ENCODE measurements at regions not wholly inside any gene's neighbourhood (a gene's known extent, or its start where the extent isn't known, plus 50 kb on each side); places are given as distances from the start of the nearest gene placed in this dataset.
"Not testable (repeated sequence)": the region's sequence is repeated elsewhere in the genome, so short reads cannot be mapped to it uniquely, and the experiment has no call there.

DNA sequence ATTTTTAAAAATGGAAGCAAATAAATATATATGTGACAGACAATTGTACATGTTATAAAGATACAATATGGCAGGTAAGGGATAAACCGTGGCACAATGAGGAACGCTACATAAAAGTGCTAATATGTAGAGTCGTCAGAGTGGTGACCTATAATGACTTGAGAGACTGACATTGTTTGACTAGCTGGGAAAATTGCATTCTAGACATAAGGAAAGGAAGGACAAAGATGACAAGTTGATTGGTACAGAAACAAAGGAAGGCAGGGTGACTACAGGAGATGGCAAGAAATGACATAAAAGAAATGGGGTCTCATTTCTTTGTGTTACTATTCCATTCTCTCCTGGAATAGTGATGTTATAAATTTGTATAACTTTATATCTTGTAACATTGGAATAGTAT, 420.4 kb downstream of the DSC3 start:
- DNase-seq: no peak

DNA sequence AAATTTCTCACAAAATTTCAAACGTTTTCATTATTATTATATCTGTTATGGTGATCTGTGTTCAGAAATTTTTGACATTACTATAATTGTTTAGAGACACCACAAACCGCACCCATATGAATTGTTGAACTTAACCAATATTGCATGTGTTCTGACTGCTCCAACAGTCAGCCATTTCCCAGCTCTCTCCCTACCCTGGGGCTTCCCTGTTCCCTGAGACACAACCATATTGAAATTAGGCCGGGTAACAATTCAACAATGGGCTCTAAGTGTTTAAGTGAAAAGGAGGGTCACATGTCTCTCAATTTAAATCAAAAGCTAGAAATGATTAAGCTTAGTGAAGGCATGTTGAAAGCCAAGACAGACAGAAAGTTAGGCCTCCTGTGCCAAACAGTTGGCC, 424.0 kb downstream of the DSC3 start:
- DNase-seq: no peak

DNA sequence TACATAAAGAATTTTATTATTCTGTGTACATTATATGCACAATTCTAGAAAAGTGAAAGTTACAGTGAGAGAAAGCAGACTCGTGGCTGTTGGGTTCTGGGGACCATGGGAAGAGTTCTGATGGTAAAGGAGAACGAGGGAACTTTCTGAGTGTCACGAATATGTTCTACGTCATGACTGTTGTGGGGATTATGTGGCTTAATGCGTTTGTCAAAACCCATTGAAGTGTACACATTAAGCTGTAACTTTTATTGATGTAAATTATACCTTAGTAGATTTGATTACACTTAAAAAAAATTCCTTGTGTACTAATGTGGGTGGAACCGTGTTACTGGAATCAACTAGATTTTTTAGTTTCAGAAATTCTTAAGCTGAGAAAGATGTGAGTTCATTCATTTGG, 426.1 kb downstream of the DSC3 start:
- DNase-seq: no peak

DNA sequence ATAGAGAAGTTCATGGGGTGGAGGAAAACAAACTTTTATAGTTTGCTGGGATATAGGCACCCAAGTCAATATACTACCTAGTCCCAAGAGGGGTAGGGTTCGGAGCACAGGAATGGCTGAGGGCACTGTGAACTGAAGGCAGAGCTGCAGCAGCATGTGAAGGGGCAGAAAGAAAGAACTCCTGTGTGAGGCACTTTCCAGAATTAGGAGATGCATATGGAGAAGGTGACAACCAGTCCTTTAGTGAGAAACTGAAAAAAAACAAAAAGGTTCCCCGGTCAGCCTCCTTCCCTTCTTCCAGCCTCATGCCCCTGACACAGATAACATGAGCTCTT, 429.1 kb downstream of the DSC3 start:
- DNase-seq: no peak

DNA sequence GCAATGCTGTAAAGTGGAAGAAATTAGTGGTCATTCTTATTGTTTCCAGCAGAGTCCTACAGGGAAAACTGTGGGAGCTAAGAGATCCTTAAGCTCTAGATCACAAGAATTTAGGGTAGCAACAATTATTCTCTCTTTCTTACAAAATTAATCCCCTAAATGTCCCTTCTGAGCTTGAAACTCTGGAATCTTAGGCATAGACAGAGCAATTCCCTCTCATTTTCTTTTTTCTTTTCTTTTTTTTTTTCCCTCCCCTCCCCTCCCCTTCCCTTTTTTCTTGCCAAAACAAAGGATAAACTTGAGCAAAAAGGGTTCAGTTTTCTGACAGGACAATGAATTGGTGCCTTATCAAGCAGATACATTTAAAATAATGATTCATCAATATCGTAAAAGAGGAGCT, 441.0 kb downstream of the DSC3 start:
- DNase-seq: no peak

DNA sequence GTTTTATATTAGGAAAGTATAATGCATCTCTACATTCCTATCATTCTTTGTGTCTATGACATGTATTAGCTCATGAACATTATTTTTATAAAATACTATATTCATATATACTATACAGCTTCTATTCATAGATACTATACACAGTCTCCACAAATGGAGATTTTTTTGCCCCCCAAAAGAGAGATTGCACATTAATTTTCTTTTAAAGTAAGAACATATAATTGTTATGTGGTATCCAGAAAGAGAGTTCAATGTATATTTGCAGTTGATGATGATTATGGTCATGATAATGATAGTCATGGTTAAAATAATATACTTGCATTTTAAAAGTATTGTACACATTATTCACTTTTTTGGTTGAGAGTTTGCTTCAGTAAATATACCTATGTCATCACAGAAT, 445.3 kb downstream of the DSC3 start:
- DNase-seq: no peak

DNA sequence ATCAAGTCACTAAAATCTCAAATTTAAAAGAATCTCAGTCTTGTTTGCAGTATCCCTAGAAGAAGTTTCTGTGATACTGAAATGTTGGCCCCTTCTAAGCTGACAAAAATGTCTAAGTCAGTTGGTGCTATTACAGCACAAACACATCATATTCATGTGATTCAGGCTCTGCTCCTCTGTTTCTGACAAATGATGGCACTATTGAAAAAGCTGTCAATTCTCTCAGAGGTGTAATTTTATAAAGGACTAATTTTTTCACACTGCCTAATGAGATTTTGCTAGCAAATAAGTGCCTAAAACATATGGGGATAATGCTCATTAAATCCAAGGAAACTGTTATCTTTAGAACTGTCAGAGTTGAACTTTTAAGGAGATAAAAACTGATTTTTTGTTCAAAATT, 445.9 kb downstream of the DSC3 start:
- no peak for DNase-seq

DNA sequence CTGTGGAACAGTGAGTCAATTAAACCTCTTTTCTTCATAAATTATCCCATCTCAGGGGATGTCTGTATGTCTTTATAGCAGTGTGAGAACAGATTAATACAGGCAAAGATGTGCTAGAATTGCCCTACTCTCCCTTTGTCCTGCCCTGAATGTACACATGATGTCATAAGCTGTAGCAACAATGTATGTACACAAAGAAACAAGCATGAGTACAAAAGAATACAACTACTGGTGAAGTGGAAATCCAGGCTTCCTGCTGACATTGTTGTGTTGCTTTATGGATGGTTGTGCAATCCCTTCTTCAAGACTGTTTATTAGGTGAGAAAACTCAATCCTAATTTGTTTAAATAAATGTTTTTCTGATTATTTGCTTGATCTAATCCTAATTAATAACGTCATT, 446.6 kb downstream of the DSC3 start:
- no peak for DNase-seq

DNA sequence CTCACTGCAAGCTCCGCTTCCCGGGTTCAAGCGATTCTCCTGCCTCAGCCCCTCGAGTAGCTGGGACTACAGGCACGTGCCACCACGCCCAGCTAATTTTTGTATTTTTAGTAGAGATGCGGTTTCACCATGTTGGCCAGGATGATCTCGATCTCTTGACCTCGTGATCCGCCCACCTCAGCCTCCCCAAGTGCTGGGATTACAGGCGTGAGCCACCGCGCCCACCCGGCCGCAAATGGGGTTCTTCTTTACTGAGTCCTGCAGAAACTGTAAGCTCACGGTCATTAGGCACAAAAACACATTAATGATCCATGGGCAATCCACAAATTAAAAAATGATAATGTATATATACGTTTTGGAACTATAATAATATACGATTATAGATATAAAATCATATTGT, 447.6 kb downstream of the DSC3 start:
- DNase-seq: not testable (repeated sequence)

DNA sequence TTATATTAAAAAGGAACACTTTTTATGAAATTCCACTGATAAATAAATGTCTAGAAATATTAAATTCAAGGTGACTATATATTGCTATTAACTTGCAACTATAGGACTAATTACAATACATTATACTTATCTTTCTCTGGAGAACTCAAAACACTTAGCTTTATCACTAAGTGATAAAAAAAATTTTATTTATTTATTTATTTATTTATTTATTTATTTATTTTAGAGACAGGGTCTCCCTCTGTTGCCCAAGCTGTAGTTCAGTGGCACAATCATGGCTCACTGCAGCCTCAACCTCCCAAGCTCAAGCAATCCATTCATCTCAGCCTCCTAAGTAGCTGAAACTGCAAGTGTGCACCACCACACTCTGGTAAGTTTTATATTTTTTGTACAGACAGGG, 451.1 kb downstream of the DSC3 start:
- DNase-seq: no peak

DNA sequence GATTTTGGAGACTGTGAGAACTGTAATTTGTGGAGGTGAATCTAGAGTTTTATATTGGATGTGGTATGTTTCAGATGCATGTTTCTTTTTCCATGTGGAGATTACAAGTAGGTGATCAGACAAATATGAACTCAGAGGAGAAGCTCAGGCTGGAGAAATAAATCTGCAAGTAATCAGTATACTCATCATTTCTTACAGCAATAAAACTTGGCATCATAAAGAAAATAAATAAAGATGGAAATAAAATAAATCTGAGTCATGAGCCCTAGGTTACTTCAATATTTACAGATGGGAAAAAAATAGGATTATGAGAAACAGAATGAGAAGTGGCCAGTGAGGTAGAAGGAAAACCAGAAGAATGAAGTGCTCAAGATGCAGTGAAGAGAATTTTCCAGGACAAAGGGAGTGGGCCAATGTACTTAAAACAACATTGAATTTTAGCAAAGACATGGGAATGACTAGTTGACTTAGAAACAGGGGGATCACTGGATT, 453.8 kb downstream of the DSC3 start:
- DNase-seq: no peak

DNA sequence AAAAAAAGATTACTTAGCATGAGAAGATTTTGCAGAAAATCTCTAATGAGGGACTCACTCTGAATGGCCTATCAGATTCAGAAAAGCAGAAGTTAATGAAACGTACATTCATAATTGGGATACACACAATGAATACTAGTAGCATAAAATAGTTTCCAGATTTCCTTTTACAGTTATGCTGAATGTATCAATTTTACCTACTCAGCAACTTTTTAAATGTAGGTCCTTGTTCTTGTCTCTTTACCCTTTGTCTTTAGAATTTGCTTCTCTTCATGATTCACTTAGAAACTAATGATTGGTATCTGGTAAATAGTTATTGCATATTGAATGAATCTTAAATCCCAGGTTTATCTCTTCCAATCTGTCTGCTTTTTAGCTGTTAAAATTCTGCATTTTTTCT, 458.8 kb downstream of the DSC3 start:
- no peak for DNase-seq

DNA sequence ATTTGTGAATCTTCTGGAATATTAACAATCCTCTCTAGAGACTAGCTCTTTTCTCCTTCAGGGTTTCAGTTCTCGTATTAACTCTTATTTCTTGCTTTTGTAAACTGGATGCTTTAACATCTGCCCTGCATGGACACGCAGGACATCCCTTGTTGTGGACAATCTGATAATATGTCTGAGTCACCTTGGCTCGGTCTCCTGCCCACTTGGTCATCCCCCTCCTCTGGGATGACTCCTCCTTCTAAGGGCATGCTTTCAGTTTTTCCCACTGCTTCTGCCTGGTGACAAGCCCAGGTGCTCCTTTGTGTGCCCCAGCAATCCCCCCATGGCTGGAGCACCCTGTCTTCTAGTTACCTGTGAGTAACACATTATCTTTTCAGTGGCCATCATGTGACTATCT, 460.5 kb downstream of the DSC3 start:
- DNase-seq: no peak

DNA sequence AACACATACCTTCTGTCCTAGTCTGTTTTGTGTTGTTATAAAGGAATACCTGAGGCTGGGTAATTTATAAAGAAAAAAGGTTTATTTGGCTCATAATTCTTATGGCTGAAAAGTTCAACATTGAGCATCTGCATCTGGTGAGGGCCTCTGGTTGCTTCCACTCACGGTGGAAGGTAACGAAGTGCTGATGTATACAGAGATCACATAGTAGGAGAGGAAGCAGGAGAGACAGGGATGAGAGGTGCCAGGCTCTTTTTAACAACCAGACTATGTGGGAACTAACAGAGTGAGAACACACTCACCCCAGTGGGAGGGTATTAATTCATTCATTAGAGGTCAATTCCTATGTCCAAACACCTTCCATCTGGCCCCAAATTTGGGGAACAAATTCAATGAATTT, 463.8 kb downstream of the DSC3 start:
- DNase-seq: no peak

DNA sequence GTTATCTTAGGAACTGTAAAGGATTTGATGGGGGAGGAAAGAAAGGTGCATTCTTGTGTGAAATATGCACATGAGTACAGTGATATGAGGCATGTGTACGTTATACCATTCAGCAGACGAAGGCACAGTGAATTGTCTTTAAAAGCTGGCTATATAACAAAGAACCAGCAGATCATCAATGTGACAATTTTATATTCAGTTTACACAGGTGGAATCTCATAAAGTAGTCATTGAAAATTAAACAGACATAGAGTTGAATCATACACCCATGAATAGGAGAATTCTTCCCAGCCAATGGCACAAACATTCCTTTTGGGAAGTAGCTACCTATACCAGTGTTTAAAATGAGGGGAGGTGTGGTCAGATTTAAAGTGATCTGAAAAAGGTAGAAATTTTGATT, 470.3 kb downstream of the DSC3 start:
- no peak for DNase-seq

DNA sequence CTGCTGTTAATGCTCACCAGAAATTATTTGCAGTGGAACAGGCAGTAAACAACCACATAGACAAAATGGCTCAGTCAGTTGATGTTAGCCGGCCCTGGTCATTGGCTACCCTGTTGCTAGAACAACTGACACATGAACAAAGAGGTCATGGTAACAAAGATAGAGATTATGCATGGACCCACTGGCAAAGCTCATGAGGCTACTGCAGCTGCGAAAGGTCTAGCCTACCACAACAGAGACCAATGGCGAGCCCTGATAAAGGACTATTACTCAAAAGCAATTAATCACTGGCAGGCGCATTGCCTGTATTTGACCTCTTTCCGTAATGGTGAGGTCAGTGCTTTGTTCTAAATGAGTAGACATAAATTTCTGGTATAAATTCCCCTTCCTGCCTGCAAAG, 474.2 kb downstream of the DSC3 start:
- DNase-seq: no peak

DNA sequence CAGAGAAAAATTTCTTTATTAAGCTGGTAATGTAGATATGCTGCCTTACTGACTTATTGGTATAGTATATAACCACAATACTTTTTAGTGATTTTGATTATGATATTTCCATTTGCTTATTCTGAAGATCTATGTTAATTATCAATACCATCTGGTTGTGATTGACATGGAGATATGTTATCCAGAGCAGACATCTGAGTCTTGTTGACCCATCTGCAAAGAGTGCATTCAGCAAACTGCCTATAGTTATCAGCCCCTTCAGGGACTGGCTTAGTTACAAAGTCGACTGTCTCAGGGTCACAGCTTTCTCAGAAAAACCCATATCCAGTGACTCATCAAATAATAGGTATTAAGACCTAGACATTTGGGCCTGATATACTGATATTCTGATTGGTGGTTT, 475.7 kb downstream of the DSC3 start:
- no peak for DNase-seq

DNA sequence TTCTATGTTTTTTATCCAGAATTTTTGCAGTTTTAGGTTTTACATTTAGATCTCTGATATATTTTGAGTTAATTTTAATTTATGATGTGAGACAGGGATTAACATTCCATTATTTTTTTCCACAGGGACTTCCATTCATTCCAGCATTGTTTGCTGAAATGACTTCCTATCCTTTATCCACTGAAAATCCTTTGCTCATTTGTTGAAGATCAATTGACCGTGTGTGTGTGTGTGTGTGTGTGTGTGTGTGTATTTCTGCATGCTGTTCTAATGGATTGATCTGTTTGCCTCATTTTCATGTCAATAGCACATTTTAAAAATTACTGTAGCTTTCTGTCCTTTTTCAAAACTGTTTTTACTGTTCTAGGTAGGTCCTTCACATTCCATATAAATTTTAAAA, 480.3 kb downstream of the DSC3 start:
- DNase-seq: no peak

DNA sequence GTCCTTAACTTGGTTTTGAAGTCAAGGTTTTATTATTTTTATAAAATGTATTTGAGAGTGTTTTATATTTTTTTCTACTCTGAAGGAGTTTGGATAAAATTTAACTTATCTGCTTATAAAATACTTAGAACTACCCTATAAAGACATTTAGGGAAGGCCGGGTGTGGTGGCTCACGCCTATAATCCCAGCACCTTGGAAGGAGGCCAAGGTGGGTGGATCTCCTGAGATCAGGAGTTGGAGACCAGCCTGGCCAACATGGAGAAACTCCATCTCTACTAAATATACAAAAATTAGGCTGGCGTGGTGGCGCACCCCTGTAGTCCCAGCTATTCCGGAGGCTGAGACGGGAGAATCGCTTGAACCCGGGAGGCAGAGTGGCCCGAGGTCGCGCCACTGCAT, 486.4 kb downstream of the DSC3 start:
- no peak for DNase-seq

DNA sequence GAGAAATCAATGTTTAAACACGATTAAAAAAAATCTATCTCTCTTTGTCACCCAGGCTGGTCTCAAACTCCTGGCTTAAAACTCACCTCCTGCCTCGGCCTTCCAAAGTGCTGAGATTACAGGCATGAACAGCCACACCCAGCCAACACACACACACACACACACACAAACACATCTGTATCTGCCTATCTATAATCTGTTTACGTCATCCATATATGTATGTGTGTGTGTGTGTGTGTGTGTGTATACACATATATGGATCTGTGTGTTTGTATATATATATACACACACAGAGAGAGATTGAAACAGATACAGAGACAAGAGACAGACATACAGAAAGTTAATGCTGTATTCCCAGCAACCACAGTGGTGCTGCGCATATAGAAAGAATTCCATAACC, 497.1 kb downstream of the DSC3 start:
- DNase-seq: no peak

DNA sequence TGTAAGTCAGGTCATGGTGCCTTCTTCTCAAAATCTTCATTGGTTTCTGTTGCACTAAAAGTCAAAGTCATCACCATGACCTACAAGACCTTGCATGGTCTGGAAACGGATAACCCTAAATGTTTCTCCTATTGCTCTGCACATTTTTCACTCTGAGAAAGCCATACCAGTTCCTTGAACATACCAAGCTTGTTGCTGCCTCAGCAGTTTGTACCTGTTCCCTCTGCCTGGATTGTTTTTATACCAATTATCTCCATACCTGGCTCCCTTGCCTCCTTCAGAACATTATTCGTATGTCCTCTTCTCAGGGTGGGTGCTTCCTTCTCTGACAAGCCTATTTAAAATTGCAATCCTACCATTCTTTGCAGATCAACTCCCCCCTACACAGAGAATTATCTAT, 498.4 kb downstream of the DSC3 start:
- DNase-seq: no peak

DNA sequence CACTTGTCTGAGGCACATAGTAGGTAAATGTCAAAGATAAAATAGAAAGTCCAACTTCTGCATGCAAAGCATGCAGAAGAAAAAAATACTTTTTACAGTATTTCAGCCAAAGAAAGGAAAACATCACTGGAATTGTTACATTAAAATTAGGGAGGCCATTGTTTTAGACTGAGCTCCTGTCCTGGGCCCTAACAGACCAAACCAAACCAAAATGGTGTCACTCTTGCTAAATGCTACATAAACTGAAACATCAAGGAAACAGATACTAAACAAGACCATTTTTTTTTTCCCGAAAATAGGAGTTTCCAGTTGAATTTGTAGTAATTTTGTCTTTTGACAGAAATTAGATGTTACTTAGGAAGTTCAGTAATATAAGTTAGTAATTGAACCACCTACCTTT, 508.8 kb downstream of the DSC3 start:
- DNase-seq: no peak

DNA sequence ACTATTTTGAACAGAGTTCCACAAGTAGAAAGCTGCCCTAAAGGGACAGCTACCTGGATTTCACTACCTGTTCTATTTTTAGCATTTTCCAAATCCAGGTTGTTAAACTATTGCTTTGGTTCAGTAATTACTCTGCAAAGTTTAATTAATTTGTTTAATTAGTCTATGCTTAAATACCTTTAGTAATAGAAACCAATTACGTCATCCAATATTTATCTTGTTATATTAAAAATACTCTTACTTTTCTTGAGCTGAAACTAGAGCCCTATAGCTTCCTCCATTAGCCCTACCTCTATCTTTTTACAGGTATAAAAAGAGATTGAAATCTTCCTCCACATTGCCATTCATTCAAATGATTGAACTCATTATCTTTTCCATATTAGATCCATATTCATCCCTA, 514.6 kb downstream of the DSC3 start:
- DNase-seq: no peak

DNA sequence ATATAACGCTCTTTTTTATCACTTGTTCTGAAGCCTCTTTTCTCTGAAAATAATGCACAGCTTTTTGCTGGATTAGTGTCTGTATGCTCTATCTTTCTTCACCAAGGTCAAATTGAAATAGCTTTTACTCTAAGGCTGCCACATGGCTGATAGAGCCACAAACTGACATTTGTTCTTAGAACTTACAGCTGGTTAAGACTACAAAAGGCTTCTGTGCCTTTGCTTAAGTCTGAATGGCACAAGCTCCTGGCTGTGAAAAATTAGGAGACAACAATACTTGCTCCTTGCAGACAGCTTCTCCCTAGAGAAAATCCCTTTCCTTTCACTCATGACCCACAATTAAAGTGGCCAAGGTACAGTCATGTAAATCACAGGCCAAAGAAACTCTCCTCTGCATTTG, 515.3 kb downstream of the DSC3 start:
- no peak for DNase-seq

DNA sequence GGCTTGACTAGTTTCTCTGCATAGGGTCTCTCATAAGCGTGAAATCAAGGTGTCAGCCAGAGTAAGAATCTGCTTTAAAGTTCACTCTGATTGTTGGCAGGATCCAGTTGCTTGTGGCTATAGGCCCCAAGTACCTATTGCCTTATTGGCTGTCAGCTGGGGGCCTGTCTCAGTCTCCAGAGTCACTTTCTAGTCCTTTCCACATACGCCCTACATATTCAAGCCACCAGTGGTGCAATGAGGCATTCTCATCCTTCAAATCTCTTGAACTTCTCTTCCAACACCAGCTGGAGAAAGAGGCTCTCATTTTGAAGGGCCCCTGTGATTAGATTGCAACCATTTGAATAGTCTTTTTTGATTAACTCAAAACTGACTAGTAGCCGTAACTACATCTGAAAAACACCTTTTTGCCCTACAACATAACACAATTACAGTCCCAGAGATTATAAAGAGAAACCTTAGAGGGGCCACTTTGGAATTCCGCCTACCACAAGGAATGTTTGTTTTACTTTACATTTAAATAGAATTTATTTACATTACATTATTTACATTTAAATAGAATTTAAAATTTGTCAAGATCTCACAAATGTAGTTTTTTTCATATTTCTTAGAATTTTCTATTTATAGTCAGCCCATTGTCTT, 520.1 kb downstream of the DSC3 start:
- DNase-seq: no peak

DNA sequence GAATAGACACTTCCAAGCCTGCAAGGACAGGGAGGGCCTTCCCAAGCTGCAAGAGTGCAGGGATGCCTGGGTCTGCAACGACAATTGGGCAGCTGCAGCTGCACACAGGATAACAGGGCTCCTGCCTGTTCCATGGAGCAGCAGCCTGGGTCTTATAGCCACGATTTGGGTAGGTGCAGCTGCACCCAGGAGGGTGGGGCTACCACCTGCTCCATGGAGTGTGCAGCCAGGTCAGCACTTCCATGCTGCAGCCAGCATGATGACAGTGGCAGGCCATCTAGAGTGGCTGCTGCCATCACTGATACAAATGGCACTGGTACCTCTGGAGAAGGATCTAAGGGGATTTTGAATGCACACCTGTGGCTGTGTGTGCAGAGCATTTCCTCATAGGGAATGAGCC, 528.5 kb downstream of the DSC3 start:
- no peak for DNase-seq

Measured in activated CD4-positive, alpha-beta T cell treated with anti-CD3 and anti-CD28 coated beads, Interleukin-2, amount 50 U/mL, for 16 hours (primary cell).